Sigmoid colon (tissue), 6 donors: ENCODE measurements at regions not wholly inside any gene's neighbourhood (a gene's known extent, or its start where the extent isn't known, plus 50 kb on each side); places are given as distances from the start of the nearest gene placed in this dataset.

Experiments used
- DNase-seq: peaks from one replicate; pipeline ENCODE4 v3.0.0-alpha.2; 2019
- H3K27ac ChIP-seq, 4 donors: fragments of 200-600 bp; sonication (generic); one replicate each; pipeline ENCODE4 v1.5.1; 2016 to 2019; ENCODE audit warnings: mild to moderate bottlenecking in 1 of 4
- H3K27me3 ChIP-seq, 3 donors: fragments of 200-600 bp; sonication (generic); one replicate each; pipeline ENCODE4 v1.5.1; 2019; ENCODE audit warnings: mild to moderate bottlenecking in 1 of 3
- H3K36me3 ChIP-seq, 4 donors: fragments of 200-600 bp; sonication (generic); one replicate each; pipeline ENCODE4 v1.5.1; 2016 to 2019
- H3K4me1 ChIP-seq, 4 donors: fragments of 200-600 bp; sonication (generic); one replicate each; pipeline ENCODE4 v1.5.1; 2017 to 2019
- H3K4me3 ChIP-seq, 4 donors: fragments of 200-600 bp; sonication (generic); one replicate each; pipeline ENCODE4 v1.5.1; 2017 to 2019; ENCODE audit warnings: mild to moderate bottlenecking in 2 of 4, moderate library complexity in 1 of 4
- H3K9me3 ChIP-seq, 4 donors: fragments of 200-600 bp in 3 of 4; sonication (generic) in 3 of 4; one replicate each; pipeline versions ENCODE4 v1.5.1 to v1.6.1; 2013 to 2019
- CTCF ChIP-seq, 4 experiments: fragments of 450-650 bp in 3 of 4; fragments of 200-600 bp in 1 of 4; IDR thresholded peaks; one replicate each; pipeline ENCODE4 v1.5.1; 2016 to 2019; ENCODE audit warnings: antibody characterized with exemption in 4 of 4, mild to moderate bottlenecking in 3 of 4, moderate library complexity in 2 of 4
- EP300 ChIP-seq, 4 donors: sonication (generic); formaldehyde crosslinking; IDR thresholded peaks; one replicate each; pipeline ENCODE4 v1.6.1; 2017; ENCODE audit warnings: antibody characterized with exemption in 4 of 4
- POLR2A ChIP-seq, 2 donors: fragments of 450-650 bp; IDR thresholded peaks; one replicate each; pipeline ENCODE4 v1.6.1; 2016; ENCODE audit warnings: antibody characterized with exemption in 2 of 2, mild to moderate bottlenecking in 2 of 2, moderate library complexity in 2 of 2
- POLR2AphosphoS5 ChIP-seq, 4 donors: sonication (generic); formaldehyde crosslinking; IDR thresholded peaks; one replicate each; pipeline ENCODE4 v1.6.1; 2017; ENCODE audit warnings: antibody characterized with exemption in 4 of 4
- WGBS, 2 donors: extraction: QIAGEN DNeasy Blood & Tissue Kit; methylation state at CpG; one replicate each; pipeline ENCODE4 v1.1.7; 2013; 5-methylcytosine and 5-hydroxymethylcytosine counted together
- intact Hi-C: fragments of 100-400 bp; cut with DNase I; formaldehyde crosslinking; loops from one replicate; pipeline ENCODE4 v1.15.1; 2023
- donor health status: healthy with polysubstance abuse.
- donor health status: healthy.

GRCh38 chr12:105921055-105921454 is 217.7 kb downstream of the NUAK1 start:
- H3K36me3 ChIP-seq = no peaks in the 10 kb centered on the region
- 83 to 84% methylated on average over 1 of the region's 1 CpG for WGBS, 2 donors
- H3K9me3 ChIP-seq = no peaks in the 10 kb centered on the region
- H3K4me3 ChIP-seq = no peak overlapping the region
- intact Hi-C loops = loop anchor here (5.0 to 10.0 kb wide), 2 partner anchors 154 to 216 kb away; partner anchors contain the start of gene NUAK1
- TF ChIP-seq POLR2AphosphoS5 (IDR thresholded peaks at IDR 0.05) (no peak), EP300 (IDR thresholded peaks at IDR 0.05) (no peak), POLR2A (IDR thresholded peaks at IDR 0.05) (no peak), CTCF (IDR thresholded peaks at IDR 0.05) (no peak)
- H3K27me3 ChIP-seq = no peaks in the 10 kb centered on the region
- DNase-seq = no peak
- H3K27ac ChIP-seq = peak overlapping the region in 2 of 4 donors; percentile 27 to 73
- H3K4me1 ChIP-seq = peaks cover 0 to 30% (median 21%) of the 10 kb centered on the region in 4 donors

GRCh38 chr12:105921872-105922669 is 216.7 kb downstream of the NUAK1 start:
- peak in 1 of 4 donors; percentile 12 for TF ChIP-seq EP300 (IDR thresholded peaks at IDR 0.05)
- TF ChIP-seq POLR2AphosphoS5 (IDR thresholded peaks at IDR 0.05) = no peak
- WGBS, 2 donors = 82 to 88% methylated on average over 4 of the region's 4 CpGs
- H3K4me3 ChIP-seq = no peak overlapping the region
- DNase-seq = no peak
- peak overlapping the region in 3 of 4 donors; percentile 44 to 73 (median 46) for H3K27ac ChIP-seq
- H3K9me3 ChIP-seq = no peaks in the 10 kb centered on the region
- no peaks in the 10 kb centered on the region for H3K36me3 ChIP-seq
- H3K4me1 ChIP-seq = peaks cover 0 to 30% (median 21%) of the 10 kb centered on the region in 4 donors
- intact Hi-C loops = loop anchor here (5.0 to 10.0 kb wide), 2 partner anchors 153 to 215 kb away; partner anchors contain the start of gene NUAK1
- no peaks in the 10 kb centered on the region for H3K27me3 ChIP-seq

- Histone ChIP-seq H3K27me3 (no peaks in the 10 kb centered on the region), H3K4me1 (peaks cover 0 to 30% (median 21%) of the 10 kb centered on the region in 4 donors), H3K9me3 (no peaks in the 10 kb centered on the region), H3K36me3 (no peaks in the 10 kb centered on the region), H3K27ac (peak overlapping the region in 3 of 4 donors; percentile 44 to 73 (median 46)), H3K4me3 (no peak overlapping the region)
- no peak for TF ChIP-seq POLR2A (IDR thresholded peaks at IDR 0.05)
- peak in 3 of 4 donors; percentile 22 to 27 (median 22) for TF ChIP-seq POLR2AphosphoS5 (IDR thresholded peaks at IDR 0.05)
- no peak for DNase-seq
- intact Hi-C loops = loop anchor here (5.0 to 10.0 kb wide), 2 partner anchors 152 to 215 kb away; partner anchors contain the start of gene NUAK1
- WGBS, 2 donors = 88 to 91% methylated on average over 5 of the region's 5 CpGs
Measured at GRCh38 chr12:105922670-105923102, 216.1 kb downstream of the NUAK1 start.

- Histone ChIP-seq H3K9me3 (no peaks in the 10 kb centered on the region), H3K27me3 (no peaks in the 10 kb centered on the region), H3K27ac (no peak overlapping the region), H3K36me3 (no peaks in the 10 kb centered on the region), H3K4me3 (no peak overlapping the region), H3K4me1 (peaks cover 0 to 27% (median 21%) of the 10 kb centered on the region in 4 donors)
- DNase-seq = no peak
- intact Hi-C loops = loop anchor here (5.0 to 10.0 kb wide), 2 partner anchors 150 to 213 kb away; partner anchors contain the start of gene NUAK1
- TF ChIP-seq POLR2AphosphoS5 (IDR thresholded peaks at IDR 0.05) (no peak), EP300 (IDR thresholded peaks at IDR 0.05) (no peak), POLR2A (IDR thresholded peaks at IDR 0.05) (no peak), CTCF (IDR thresholded peaks at IDR 0.05) (no peak)
- 73% methylated on average over 7 of the region's 7 CpGs for WGBS, 2 donors
Measured at GRCh38 chr12:105924526-105925208, 214.1 kb downstream of the NUAK1 start.

GRCh38 chr12:105927564-105927963 is 211.2 kb downstream of the NUAK1 start:
- H3K27ac ChIP-seq = no peak overlapping the region
- no peaks in the 10 kb centered on the region for H3K36me3 ChIP-seq
- DNase-seq = no peak
- no peak for TF ChIP-seq EP300 (IDR thresholded peaks at IDR 0.05)
- TF ChIP-seq POLR2A (IDR thresholded peaks at IDR 0.05) = no peak
- no peak for TF ChIP-seq POLR2AphosphoS5 (IDR thresholded peaks at IDR 0.05)
- TF ChIP-seq CTCF (IDR thresholded peaks at IDR 0.05) = no peak
- H3K27me3 ChIP-seq = no peaks in the 10 kb centered on the region
- H3K9me3 ChIP-seq = no peaks in the 10 kb centered on the region
- WGBS, 2 donors = 88 to 91% methylated on average over 5 of the region's 5 CpGs
- H3K4me3 ChIP-seq = no peak overlapping the region
- intact Hi-C loops = loop anchor here (10.0 kb wide), 1 partner anchor 147 kb away; no protein-coding TSS in a partner anchor
- peaks cover 0 to 4% (median 2%) of the 10 kb centered on the region in 4 donors for H3K4me1 ChIP-seq
